ENCODE measurements at regions not wholly inside any gene's neighbourhood (a gene's known extent, or its start where the extent isn't known, plus 50 kb on each side); places are given as distances from the start of the nearest gene placed in this dataset.

DNA sequence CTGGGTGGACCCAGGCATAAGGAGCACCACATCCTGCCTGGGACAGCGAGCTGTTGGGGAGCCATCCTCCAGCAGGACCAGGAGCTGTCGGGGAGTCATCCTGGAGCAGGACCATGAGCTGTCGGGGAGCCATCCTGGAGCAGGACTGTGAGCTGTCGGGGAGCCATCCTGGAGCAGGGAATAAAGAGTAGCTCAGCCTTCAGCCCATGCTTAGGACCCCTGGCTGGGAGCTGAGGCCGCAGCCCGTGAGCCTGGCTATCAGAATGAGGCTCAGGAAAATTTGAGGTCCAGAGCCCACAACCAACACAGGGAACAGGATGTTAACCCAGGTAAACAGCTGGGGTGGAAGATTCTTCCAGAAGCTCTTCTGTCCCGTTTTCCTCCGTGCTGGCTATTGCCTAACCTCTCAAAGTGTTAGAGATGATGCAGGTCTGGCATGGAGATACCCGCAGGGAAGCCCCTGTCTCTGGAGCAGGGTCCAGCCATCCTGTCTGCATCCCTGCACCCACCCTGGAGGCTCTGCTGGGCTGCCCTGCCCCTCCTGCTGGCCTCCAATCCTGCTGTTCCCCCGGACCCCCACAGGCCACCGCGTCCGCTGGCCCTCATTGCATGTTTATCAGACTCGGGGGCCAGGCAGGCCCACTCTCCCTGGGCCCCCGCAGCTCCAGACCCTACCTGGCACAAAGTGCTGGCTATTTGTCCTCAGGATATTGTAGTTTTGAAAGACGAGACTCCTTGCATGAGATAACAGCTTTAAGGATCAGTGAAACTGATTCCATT is 243.5 kb upstream of the MYT1L start:
- TF ChIP-seq ARNTL (CRISPR knock-in tag; IDR thresholded peaks at IDR 0.05; ENCODE audit: borderline replicate concordance, low read depth) (no peak), ZNF8 (CRISPR knock-in tag; IDR thresholded peaks at IDR 0.05) (no peak)
- ATAC-seq, result no peak

DNA sequence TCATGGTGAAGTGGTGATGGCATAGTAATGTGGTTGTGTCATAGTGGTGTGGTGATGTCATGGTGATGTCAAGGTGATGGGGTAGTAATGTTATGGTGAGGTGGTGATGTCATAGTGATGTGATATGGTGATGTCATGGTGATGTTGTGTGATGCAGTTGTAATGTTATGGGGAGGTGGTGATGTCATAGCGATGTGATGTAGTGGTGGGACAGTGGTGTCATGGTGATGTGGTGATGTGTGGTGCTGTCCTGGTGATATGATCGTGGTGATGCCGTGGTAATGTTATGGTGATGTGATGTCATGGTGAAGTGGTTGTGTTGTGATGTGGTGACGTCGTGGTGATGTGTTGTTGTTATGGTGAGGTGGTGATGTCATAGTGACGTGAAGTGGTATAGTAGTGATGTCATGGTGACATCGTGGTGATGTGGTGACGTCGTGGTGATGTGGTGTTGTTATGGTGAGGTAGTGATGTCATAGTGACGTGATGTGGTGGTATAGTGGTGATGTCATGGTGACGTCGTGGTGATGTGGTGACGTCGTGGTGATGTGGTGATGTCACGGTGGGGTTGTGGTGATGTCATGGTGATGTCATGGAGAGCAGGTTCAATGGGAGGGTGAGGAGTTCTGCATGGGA is 242.7 kb upstream of the MYT1L start:
- ATAC-seq, result no peak
- TF ChIP-seq ISL1 (CRISPR knock-in tag; IDR thresholded peaks at IDR 0.05) (no peak), ZFP30 (CRISPR knock-in tag; IDR thresholded peaks at IDR 0.05) (no peak), CSDC2 (CRISPR knock-in tag; IDR thresholded peaks at IDR 0.05) (no peak), TOX (CRISPR knock-in tag; IDR thresholded peaks at IDR 0.05; ENCODE audit: borderline replicate concordance) (no peak), ESRRG (CRISPR knock-in tag; IDR thresholded peaks at IDR 0.05) (no peak), BACH2 (CRISPR knock-in tag; IDR thresholded peaks at IDR 0.05; ENCODE audit: borderline replicate concordance) (no peak), TCF4 (CRISPR knock-in tag; IDR thresholded peaks at IDR 0.05; ENCODE audit: borderline replicate concordance) (no peak), ZC3H10 (CRISPR knock-in tag; IDR thresholded peaks at IDR 0.05) (no peak), ZNF565 (CRISPR knock-in tag; conservative IDR thresholded peaks at IDR 0.05; ENCODE audit: low read depth) (no peak)
- TF ChIP-seq, protein P1, sequence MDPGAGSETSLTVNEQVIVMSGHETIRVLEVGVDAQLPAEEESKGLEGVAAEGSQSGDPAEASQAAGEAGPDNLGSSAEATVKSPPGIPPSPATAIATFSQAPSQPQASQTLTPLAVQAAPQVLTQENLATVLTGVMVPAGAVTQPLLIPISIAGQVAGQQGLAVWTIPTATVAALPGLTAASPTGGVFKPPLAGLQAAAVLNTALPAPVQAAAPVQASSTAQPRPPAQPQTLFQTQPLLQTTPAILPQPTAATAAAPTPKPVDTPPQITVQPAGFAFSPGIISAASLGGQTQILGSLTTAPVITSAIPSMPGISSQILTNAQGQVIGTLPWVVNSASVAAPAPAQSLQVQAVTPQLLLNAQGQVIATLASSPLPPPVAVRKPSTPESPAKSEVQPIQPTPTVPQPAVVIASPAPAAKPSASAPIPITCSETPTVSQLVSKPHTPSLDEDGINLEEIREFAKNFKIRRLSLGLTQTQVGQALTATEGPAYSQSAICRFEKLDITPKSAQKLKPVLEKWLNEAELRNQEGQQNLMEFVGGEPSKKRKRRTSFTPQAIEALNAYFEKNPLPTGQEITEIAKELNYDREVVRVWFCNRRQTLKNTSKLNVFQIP (CRISPR knock-in tag; IDR thresholded peaks at IDR 0.05; ENCODE audit: borderline replicate concordance, low read depth), result no peak

DNA sequence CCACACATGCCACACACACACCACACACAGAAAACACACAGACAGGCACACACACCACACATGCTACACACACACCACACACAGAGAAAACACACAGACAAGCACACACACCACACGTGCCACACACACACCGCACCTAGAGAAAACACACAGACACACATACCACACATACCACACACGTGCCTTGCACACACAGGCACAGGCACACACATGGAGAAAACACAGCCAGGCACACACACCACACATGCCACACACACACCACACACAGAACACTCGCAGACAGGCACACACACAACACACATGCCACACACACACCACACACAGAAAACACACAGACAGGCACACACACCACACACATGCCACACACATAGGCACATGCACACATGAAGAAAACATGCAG is 242.1 kb upstream of the MYT1L start:
- ATAC-seq, result no peak
- TF ChIP-seq CSDC2 (CRISPR knock-in tag; IDR thresholded peaks at IDR 0.05) (no peak), ZC3H10 (CRISPR knock-in tag; IDR thresholded peaks at IDR 0.05) (no peak), GLIS3 (CRISPR knock-in tag; IDR thresholded peaks at IDR 0.05) (no peak), ZFP30 (CRISPR knock-in tag; IDR thresholded peaks at IDR 0.05) (no peak), ARNTL (CRISPR knock-in tag; IDR thresholded peaks at IDR 0.05; ENCODE audit: borderline replicate concordance, low read depth) (no peak), BACH2 (CRISPR knock-in tag; IDR thresholded peaks at IDR 0.05; ENCODE audit: borderline replicate concordance) (no peak), SNAI2 (CRISPR knock-in tag; IDR thresholded peaks at IDR 0.05) (no peak), PPARA (CRISPR knock-in tag; IDR thresholded peaks at IDR 0.05; ENCODE audit: borderline replicate concordance) (no peak), RARB (CRISPR knock-in tag; IDR thresholded peaks at IDR 0.05) (no peak), ZFP3 (CRISPR knock-in tag; IDR thresholded peaks at IDR 0.05) (no peak), ZNF565 (CRISPR knock-in tag; conservative IDR thresholded peaks at IDR 0.05; ENCODE audit: low read depth) (no peak), TCF4 (CRISPR knock-in tag; IDR thresholded peaks at IDR 0.05; ENCODE audit: borderline replicate concordance) (no peak), TOX (CRISPR knock-in tag; IDR thresholded peaks at IDR 0.05; ENCODE audit: borderline replicate concordance) (no peak)
- TF ChIP-seq, protein P2, sequence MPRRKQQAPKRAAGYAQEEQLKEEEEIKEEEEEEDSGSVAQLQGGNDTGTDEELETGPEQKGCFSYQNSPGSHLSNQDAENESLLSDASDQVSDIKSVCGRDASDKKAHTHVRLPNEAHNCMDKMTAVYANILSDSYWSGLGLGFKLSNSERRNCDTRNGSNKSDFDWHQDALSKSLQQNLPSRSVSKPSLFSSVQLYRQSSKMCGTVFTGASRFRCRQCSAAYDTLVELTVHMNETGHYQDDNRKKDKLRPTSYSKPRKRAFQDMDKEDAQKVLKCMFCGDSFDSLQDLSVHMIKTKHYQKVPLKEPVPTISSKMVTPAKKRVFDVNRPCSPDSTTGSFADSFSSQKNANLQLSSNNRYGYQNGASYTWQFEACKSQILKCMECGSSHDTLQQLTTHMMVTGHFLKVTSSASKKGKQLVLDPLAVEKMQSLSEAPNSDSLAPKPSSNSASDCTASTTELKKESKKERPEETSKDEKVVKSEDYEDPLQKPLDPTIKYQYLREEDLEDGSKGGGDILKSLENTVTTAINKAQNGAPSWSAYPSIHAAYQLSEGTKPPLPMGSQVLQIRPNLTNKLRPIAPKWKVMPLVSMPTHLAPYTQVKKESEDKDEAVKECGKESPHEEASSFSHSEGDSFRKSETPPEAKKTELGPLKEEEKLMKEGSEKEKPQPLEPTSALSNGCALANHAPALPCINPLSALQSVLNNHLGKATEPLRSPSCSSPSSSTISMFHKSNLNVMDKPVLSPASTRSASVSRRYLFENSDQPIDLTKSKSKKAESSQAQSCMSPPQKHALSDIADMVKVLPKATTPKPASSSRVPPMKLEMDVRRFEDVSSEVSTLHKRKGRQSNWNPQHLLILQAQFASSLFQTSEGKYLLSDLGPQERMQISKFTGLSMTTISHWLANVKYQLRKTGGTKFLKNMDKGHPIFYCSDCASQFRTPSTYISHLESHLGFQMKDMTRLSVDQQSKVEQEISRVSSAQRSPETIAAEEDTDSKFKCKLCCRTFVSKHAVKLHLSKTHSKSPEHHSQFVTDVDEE (CRISPR knock-in tag; IDR thresholded peaks at IDR 0.05), result no peak
- TF ChIP-seq, protein P1 (CRISPR knock-in tag; IDR thresholded peaks at IDR 0.05; ENCODE audit: borderline replicate concordance, low read depth), result no peak
- TF ChIP-seq, protein P3, sequence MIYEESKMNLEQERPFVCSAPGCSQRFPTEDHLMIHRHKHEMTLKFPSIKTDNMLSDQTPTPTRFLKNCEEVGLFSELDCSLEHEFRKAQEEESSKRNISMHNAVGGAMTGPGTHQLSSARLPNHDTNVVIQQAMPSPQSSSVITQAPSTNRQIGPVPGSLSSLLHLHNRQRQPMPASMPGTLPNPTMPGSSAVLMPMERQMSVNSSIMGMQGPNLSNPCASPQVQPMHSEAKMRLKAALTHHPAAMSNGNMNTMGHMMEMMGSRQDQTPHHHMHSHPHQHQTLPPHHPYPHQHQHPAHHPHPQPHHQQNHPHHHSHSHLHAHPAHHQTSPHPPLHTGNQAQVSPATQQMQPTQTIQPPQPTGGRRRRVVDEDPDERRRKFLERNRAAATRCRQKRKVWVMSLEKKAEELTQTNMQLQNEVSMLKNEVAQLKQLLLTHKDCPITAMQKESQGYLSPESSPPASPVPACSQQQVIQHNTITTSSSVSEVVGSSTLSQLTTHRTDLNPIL (CRISPR knock-in tag; IDR thresholded peaks at IDR 0.05; ENCODE audit: low read depth), result no peak

All from SK-N-SH treated with all-trans-retinoic acid at 6 μM for 48 hours (cell line).